Ishikawa (cell line): ENCODE measurements at regions not wholly inside any gene's neighbourhood (a gene's known extent, or its start where the extent isn't known, plus 50 kb on each side); places are given as distances from the start of the nearest gene placed in this dataset.

Experiments used
- CEBPB ChIP-seq: IDR thresholded peaks from 2 replicates; pipeline ENCODE4 v1.6.1; 2012
- CREB1 ChIP-seq: IDR thresholded peaks from 2 replicates; pipeline ENCODE4 v1.6.1; 2012; ENCODE audit warnings: low read depth
- EGR1 ChIP-seq: IDR thresholded peaks from 2 replicates; pipeline ENCODE4 v1.6.1; 2012
- EP300 ChIP-seq: IDR thresholded peaks from 2 replicates; pipeline ENCODE4 v1.6.1; 2012; ENCODE audit warnings: borderline replicate concordance
- FOXM1 ChIP-seq: IDR thresholded peaks from 2 replicates; pipeline ENCODE4 v1.6.1; 2012; ENCODE audit warnings: low read depth, borderline replicate concordance
- MAX ChIP-seq: IDR thresholded peaks from 2 replicates; pipeline ENCODE4 v1.6.1; 2012
- NFIC ChIP-seq: IDR thresholded peaks from 2 replicates; pipeline ENCODE4 v1.6.1; 2012
- RAD21 ChIP-seq: IDR thresholded peaks from 2 replicates; pipeline ENCODE4 v1.6.1; 2012; ENCODE audit warnings: low read depth
- REST ChIP-seq: IDR thresholded peaks from 2 replicates; pipeline ENCODE4 v1.6.1; 2012; ENCODE audit warnings: low read depth, mild to moderate bottlenecking
- TAF1 ChIP-seq: IDR thresholded peaks from 2 replicates; pipeline ENCODE4 v1.6.1; 2012; ENCODE audit warnings: low read depth, mild to moderate bottlenecking
- TCF12 ChIP-seq: IDR thresholded peaks from 2 replicates; pipeline ENCODE4 v1.6.1; 2012; ENCODE audit warnings: low read depth
- TEAD4 ChIP-seq: IDR thresholded peaks from 2 replicates; pipeline ENCODE4 v1.6.1; 2012
- USF1 ChIP-seq: IDR thresholded peaks from 2 replicates; pipeline ENCODE4 v1.6.1; 2012
- YY1 ChIP-seq: IDR thresholded peaks from 2 replicates; pipeline ENCODE4 v1.6.1; 2012; ENCODE audit warnings: low read depth
- ZBTB7A ChIP-seq: IDR thresholded peaks from 2 replicates; pipeline ENCODE4 v1.6.1; 2012; ENCODE audit warnings: low read depth

GRCh38 chr1:117697220-117697781 lies 91.5 kb downstream of the TENT5C start:
- TF ChIP-seq YY1 = no peak
- TF ChIP-seq CEBPB = no peak
- TF ChIP-seq CREB1 = no peak
- no peak for TF ChIP-seq RAD21
- no peak for TF ChIP-seq ZBTB7A
- TF ChIP-seq NFIC = no peak

GRCh38 chr1:117698398-117699160 lies 92.7 kb downstream of the TENT5C start:
- TF ChIP-seq TAF1 = no peak

GRCh38 chr1:117699953-117700352 lies 94.1 kb downstream of the TENT5C start:
- TF ChIP-seq REST = no peak
- no peak for TF ChIP-seq CREB1
- TF ChIP-seq EP300 = no peak
- no peak for TF ChIP-seq TCF12
- TF ChIP-seq YY1 = no peak
- TF ChIP-seq MAX = no peak
- no peak for TF ChIP-seq TEAD4
- no peak for TF ChIP-seq EGR1
- TF ChIP-seq TAF1 = no peak
- TF ChIP-seq USF1 = no peak
- TF ChIP-seq ZBTB7A = no peak

- TF ChIP-seq TCF12 (no peak), TAF1 (no peak), YY1 (no peak), CREB1 (no peak), CEBPB (no peak), REST (no peak), USF1 (no peak)
These were observed 96.8 kb downstream of the TENT5C start for GRCh38 chr1:117702654-117703053.

- TF ChIP-seq REST (no peak), TAF1 (no peak), ZBTB7A (no peak), USF1 (no peak), YY1 (no peak), TCF12 (no peak), EGR1 (no peak), CEBPB (no peak), TEAD4 (no peak), RAD21 (no peak), NFIC (no peak), MAX (no peak), CREB1 (no peak), FOXM1 (no peak), EP300 (no peak)
These were observed 101.5 kb downstream of the TENT5C start for GRCh38 chr1:117707371-117707770.
